SK-N-SH treated with all-trans-retinoic acid at 6 μM for 48 hours (cell line): ENCODE measurements at regions not wholly inside any gene's neighbourhood (a gene's known extent, or its start where the extent isn't known, plus 50 kb on each side); places are given as distances from the start of the nearest gene placed in this dataset.

Experiments
- ATAC-seq: fragments of 200-7000 bp; cut with Tn5 transposase; 3 replicates; pipeline ENCODE4 v1.9.1; 2020; ENCODE audit warnings: mild to moderate bottlenecking, moderate library complexity
- ARNTL ChIP-seq: fragments of 450-650 bp; formaldehyde crosslinking; IDR thresholded peaks from 2 replicates; pipeline ENCODE4 v1.5.0; 2020; ENCODE audit warnings: low read depth, mild to moderate bottlenecking, moderate library complexity, borderline replicate concordance
- BACH2 ChIP-seq: fragments of 250-450 bp; sonication (Bioruptor Pico); IDR thresholded peaks from 2 replicates; pipeline ENCODE4 v1.9.0; 2021; ENCODE audit warnings: mild to moderate bottlenecking, borderline replicate concordance
- CSDC2 ChIP-seq: fragments of 250-450 bp; sonication (Bioruptor Pico); IDR thresholded peaks from 2 replicates; pipeline ENCODE4 v1.5.0; 2020; ENCODE audit warnings: mild to moderate bottlenecking, moderate library complexity
- GLIS3 ChIP-seq: fragments of 250-450 bp; sonication (Bioruptor Pico); IDR thresholded peaks from 2 replicates; pipeline ENCODE4 v1.5.0; 2020; ENCODE audit warnings: mild to moderate bottlenecking, moderate library complexity
- ISL1 ChIP-seq: fragments of 250-450 bp; sonication (Bioruptor Pico); IDR thresholded peaks from 2 replicates; pipeline ENCODE4 v2.1.2; 2022; ENCODE audit warnings: mild to moderate bottlenecking, moderate library complexity
- OSR1 ChIP-seq: fragments of 250-450 bp; sonication (Bioruptor Pico); IDR thresholded peaks from 2 replicates; pipeline ENCODE4 v1.8.0; 2022; ENCODE audit warnings: moderate library complexity, mild to moderate bottlenecking, inconsistent platforms
- PPARA ChIP-seq: fragments of 250-450 bp; sonication (Bioruptor Pico); IDR thresholded peaks from 2 replicates; pipeline ENCODE4 v1.5.0; 2020; ENCODE audit warnings: mild to moderate bottlenecking, borderline replicate concordance
- RARB ChIP-seq: fragments of 250-450 bp; sonication (Bioruptor Pico); IDR thresholded peaks from 2 replicates; pipeline ENCODE4 v1.8.0; 2021; ENCODE audit warnings: mild to moderate bottlenecking, moderate library complexity
- SNAI2 ChIP-seq: fragments of 250-450 bp; sonication (Bioruptor Pico); IDR thresholded peaks from 2 replicates; pipeline ENCODE4 v1.5.0; 2020; ENCODE audit warnings: mild to moderate bottlenecking, moderate library complexity
- TOX ChIP-seq: fragments of 250-450 bp; sonication (Bioruptor Pico); IDR thresholded peaks from 2 replicates; pipeline ENCODE4 v1.8.0; 2021; ENCODE audit warnings: mild to moderate bottlenecking, moderate library complexity, borderline replicate concordance
- ZC3H10 ChIP-seq: fragments of 250-450 bp; sonication (Bioruptor Pico); IDR thresholded peaks from 2 replicates; pipeline ENCODE4 v1.5.1; 2021; ENCODE audit warnings: mild to moderate bottlenecking, moderate library complexity
- ZFP3 ChIP-seq: fragments of 250-450 bp; sonication (Bioruptor Pico); IDR thresholded peaks from 2 replicates; pipeline ENCODE4 v1.5.0; 2020; ENCODE audit warnings: mild to moderate bottlenecking, moderate library complexity
- ZFP30 ChIP-seq: fragments of 450-650 bp; formaldehyde crosslinking; IDR thresholded peaks from 2 replicates; pipeline ENCODE4 v1.5.0; 2022; ENCODE audit warnings: mild to moderate bottlenecking, moderate library complexity
- ZNF565 ChIP-seq: fragments of 450-650 bp; formaldehyde crosslinking; conservative IDR thresholded peaks from 2 replicates; pipeline ENCODE4 v1.5.0; 2020; ENCODE audit warnings: low read depth, mild to moderate bottlenecking, moderate library complexity
- ZNF70 ChIP-seq: fragments of 450-650 bp; formaldehyde crosslinking; IDR thresholded peaks from 2 replicates; pipeline ENCODE4 v1.5.0; 2020; ENCODE audit warnings: mild to moderate bottlenecking, moderate library complexity
- ZNF8 ChIP-seq: fragments of 450-650 bp; formaldehyde crosslinking; IDR thresholded peaks from 2 replicates; pipeline ENCODE4 v1.5.0; 2020; ENCODE audit warnings: mild to moderate bottlenecking, moderate library complexity
- TF ChIP-seq, protein P1 (sequence below): fragments of 250-450 bp; sonication (Bioruptor Pico); IDR thresholded peaks from 2 replicates; pipeline ENCODE4 v1.5.0; 2020; ENCODE audit warnings: mild to moderate bottlenecking, moderate library complexity
- TF ChIP-seq, protein P2 (sequence below): fragments of 250-450 bp; sonication (Bioruptor Pico); IDR thresholded peaks from 2 replicates; pipeline ENCODE4 v1.8.0; 2021; ENCODE audit warnings: low read depth, mild to moderate bottlenecking, moderate library complexity, borderline replicate concordance
- TF ChIP-seq, protein P3 (sequence below): fragments of 250-450 bp; sonication (Bioruptor Pico); IDR thresholded peaks from 2 replicates; pipeline ENCODE4 v1.5.1; 2020; ENCODE audit warnings: low read depth, mild to moderate bottlenecking, moderate library complexity
- TF ChIP-seq, protein P4 (sequence below): fragments of 250-450 bp; sonication (Bioruptor Pico); IDR thresholded peaks from 2 replicates; pipeline ENCODE4 v1.5.1; 2021; ENCODE audit warnings: mild to moderate bottlenecking, moderate library complexity
- TF ChIP-seq, protein P5 (sequence below): fragments of 250-450 bp; sonication (Bioruptor Pico); IDR thresholded peaks from 2 replicates; pipeline ENCODE4 v1.8.0; 2020; ENCODE audit warnings: mild to moderate bottlenecking, moderate library complexity, borderline replicate concordance

DNA sequence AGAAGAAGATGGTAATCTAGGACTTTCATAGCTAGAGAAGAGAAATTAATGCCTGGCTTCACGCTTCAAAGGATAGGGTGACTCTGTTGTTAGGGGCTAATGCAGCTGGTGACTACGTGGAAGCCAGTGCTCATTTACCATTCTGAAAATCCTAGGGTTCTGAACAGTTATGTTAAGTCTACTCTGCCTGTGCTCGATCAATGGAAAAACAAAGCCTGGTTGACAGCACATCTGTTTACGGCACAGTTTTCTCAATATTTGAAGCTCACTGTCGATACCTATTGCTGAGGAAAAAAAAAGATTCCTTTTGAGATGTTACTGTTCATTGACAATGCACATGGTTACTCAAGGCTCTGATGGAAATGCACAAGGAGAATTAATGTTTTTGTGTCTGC, 182.6 kb upstream of the NUDT6 start:
- no peak for ATAC-seq
- TF ChIP-seq ZC3H10 (CRISPR knock-in tag) = no peak
- TF ChIP-seq PPARA (CRISPR knock-in tag) = no peak
- no peak for TF ChIP-seq GLIS3 (CRISPR knock-in tag)

DNA sequence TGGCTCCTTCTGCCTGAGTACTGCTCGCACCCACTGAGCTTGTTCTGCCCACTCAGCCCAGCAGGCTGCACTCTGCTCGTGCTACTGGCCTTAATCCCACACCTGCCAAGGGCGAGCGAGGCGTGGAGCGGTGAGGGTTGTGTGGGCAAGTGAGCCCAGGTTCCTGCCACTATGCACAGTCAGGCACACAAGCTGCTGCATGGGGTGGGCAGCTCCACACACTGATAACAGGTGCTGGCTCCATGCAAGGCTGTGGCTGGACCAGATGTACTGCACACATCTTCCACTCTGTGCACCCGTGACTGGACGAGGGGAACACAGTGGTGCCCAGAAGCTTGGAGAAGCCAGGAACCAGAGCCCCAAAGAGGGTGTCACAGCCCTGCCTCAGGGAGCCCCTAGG, 184.3 kb upstream of the NUDT6 start:
- no peak for TF ChIP-seq TOX (CRISPR knock-in tag)
- TF ChIP-seq, protein P1, sequence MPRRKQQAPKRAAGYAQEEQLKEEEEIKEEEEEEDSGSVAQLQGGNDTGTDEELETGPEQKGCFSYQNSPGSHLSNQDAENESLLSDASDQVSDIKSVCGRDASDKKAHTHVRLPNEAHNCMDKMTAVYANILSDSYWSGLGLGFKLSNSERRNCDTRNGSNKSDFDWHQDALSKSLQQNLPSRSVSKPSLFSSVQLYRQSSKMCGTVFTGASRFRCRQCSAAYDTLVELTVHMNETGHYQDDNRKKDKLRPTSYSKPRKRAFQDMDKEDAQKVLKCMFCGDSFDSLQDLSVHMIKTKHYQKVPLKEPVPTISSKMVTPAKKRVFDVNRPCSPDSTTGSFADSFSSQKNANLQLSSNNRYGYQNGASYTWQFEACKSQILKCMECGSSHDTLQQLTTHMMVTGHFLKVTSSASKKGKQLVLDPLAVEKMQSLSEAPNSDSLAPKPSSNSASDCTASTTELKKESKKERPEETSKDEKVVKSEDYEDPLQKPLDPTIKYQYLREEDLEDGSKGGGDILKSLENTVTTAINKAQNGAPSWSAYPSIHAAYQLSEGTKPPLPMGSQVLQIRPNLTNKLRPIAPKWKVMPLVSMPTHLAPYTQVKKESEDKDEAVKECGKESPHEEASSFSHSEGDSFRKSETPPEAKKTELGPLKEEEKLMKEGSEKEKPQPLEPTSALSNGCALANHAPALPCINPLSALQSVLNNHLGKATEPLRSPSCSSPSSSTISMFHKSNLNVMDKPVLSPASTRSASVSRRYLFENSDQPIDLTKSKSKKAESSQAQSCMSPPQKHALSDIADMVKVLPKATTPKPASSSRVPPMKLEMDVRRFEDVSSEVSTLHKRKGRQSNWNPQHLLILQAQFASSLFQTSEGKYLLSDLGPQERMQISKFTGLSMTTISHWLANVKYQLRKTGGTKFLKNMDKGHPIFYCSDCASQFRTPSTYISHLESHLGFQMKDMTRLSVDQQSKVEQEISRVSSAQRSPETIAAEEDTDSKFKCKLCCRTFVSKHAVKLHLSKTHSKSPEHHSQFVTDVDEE (CRISPR knock-in tag) = no peak
- TF ChIP-seq ZFP3 (CRISPR knock-in tag) = no peak
- no peak for TF ChIP-seq BACH2 (CRISPR knock-in tag)
- TF ChIP-seq CSDC2 (CRISPR knock-in tag) = no peak
- TF ChIP-seq ZNF565 (CRISPR knock-in tag) = no peak
- no peak for TF ChIP-seq PPARA (CRISPR knock-in tag)
- no peak for TF ChIP-seq ZNF70 (CRISPR knock-in tag)
- TF ChIP-seq, protein P2, sequence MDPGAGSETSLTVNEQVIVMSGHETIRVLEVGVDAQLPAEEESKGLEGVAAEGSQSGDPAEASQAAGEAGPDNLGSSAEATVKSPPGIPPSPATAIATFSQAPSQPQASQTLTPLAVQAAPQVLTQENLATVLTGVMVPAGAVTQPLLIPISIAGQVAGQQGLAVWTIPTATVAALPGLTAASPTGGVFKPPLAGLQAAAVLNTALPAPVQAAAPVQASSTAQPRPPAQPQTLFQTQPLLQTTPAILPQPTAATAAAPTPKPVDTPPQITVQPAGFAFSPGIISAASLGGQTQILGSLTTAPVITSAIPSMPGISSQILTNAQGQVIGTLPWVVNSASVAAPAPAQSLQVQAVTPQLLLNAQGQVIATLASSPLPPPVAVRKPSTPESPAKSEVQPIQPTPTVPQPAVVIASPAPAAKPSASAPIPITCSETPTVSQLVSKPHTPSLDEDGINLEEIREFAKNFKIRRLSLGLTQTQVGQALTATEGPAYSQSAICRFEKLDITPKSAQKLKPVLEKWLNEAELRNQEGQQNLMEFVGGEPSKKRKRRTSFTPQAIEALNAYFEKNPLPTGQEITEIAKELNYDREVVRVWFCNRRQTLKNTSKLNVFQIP (CRISPR knock-in tag) = no peak
- ATAC-seq = no peak

DNA sequence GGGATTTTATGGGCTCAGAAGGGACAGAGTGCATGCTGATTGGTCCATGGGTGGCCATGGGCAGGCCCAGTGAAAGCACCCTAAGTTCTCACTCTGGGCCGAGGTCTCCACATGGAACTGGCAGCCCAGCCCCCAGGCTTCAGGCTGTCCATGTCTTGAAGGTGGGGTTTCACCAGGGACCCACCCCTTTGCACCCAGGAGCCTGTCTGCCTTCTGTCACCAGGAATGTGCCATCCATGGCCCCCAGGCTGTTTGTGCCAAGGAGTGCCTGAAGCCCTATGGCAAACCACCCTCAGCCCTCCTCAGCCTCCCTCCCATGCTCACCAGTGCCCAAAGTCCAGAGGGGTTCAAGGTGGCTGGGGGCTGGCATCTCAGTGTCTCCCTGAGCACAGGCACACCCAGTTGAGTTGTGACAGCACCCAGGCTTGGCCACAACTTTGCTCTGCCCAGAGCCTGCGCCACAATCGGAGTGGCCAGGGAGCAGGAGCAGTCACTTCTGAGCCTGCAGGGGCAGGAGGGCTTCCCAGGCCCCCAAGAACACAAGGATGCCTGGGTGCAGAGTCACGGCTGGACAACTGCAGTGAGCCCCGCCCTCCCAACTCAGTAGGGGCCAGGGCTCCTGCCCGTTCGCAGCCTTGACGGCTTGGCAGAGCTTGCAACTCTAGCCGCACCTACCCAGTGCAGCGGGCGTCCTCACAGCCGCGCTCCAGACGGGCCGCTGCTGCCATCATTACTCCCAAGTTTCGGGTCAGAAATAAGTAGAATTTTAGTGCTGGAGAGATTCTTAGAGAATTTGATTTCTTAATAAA, 185.3 kb upstream of the NUDT6 start:
- TF ChIP-seq, protein P3, sequence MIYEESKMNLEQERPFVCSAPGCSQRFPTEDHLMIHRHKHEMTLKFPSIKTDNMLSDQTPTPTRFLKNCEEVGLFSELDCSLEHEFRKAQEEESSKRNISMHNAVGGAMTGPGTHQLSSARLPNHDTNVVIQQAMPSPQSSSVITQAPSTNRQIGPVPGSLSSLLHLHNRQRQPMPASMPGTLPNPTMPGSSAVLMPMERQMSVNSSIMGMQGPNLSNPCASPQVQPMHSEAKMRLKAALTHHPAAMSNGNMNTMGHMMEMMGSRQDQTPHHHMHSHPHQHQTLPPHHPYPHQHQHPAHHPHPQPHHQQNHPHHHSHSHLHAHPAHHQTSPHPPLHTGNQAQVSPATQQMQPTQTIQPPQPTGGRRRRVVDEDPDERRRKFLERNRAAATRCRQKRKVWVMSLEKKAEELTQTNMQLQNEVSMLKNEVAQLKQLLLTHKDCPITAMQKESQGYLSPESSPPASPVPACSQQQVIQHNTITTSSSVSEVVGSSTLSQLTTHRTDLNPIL (CRISPR knock-in tag) = no peak
- TF ChIP-seq GLIS3 (CRISPR knock-in tag) = no peak
- no peak for TF ChIP-seq ZFP3 (CRISPR knock-in tag)
- no peak for TF ChIP-seq ZFP30
- no peak for TF ChIP-seq ISL1 (CRISPR knock-in tag)
- TF ChIP-seq OSR1 (CRISPR knock-in tag) = no peak
- TF ChIP-seq, protein P4, sequence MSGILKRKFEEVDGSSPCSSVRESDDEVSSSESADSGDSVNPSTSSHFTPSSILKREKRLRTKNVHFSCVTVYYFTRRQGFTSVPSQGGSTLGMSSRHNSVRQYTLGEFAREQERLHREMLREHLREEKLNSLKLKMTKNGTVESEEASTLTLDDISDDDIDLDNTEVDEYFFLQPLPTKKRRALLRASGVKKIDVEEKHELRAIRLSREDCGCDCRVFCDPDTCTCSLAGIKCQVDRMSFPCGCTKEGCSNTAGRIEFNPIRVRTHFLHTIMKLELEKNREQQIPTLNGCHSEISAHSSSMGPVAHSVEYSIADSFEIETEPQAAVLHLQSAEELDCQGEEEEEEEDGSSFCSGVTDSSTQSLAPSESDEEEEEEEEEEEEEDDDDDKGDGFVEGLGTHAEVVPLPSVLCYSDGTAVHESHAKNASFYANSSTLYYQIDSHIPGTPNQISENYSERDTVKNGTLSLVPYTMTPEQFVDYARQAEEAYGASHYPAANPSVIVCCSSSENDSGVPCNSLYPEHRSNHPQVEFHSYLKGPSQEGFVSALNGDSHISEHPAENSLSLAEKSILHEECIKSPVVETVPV = no peak
- TF ChIP-seq RARB (CRISPR knock-in tag) = no peak
- no peak for TF ChIP-seq SNAI2 (CRISPR knock-in tag)
- no peak for TF ChIP-seq ARNTL (CRISPR knock-in tag)
- TF ChIP-seq ZC3H10 (CRISPR knock-in tag) = no peak
- no peak for TF ChIP-seq ZNF8
- TF ChIP-seq, protein P5, sequence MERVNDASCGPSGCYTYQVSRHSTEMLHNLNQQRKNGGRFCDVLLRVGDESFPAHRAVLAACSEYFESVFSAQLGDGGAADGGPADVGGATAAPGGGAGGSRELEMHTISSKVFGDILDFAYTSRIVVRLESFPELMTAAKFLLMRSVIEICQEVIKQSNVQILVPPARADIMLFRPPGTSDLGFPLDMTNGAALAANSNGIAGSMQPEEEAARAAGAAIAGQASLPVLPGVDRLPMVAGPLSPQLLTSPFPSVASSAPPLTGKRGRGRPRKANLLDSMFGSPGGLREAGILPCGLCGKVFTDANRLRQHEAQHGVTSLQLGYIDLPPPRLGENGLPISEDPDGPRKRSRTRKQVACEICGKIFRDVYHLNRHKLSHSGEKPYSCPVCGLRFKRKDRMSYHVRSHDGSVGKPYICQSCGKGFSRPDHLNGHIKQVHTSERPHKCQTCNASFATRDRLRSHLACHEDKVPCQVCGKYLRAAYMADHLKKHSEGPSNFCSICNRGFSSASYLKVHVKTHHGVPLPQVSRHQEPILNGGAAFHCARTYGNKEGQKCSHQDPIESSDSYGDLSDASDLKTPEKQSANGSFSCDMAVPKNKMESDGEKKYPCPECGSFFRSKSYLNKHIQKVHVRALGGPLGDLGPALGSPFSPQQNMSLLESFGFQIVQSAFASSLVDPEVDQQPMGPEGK (CRISPR knock-in tag) = no peak
- no peak for ATAC-seq
